HepG2 (cell line): ENCODE measurements at regions not wholly inside any gene's neighbourhood (a gene's known extent, or its start where the extent isn't known, plus 50 kb on each side); places are given as distances from the start of the nearest gene placed in this dataset.

Source experiments
- ATAC-seq: fragments of 200-7000 bp; cut with Tn5 transposase; 3 replicates; pipeline ENCODE4 v1.9.1; 2020; ENCODE audit warnings: mild to moderate bottlenecking, moderate library complexity
- BruUV-seq: library from RNA; stranded (reverse); fragments of 400-500 nt; replicated peaks from 2 replicates; lab custom pipeline; 2021; lab: Mats Ljungman, UMichigan
- CTCF ChIA-PET: fragments of 300-600 bp; formaldehyde crosslinking; extraction: SDS; loops from one replicate; lab custom pipeline; 2021; ENCODE audit warnings: low total read pairs, inconsistent platforms, low intra/inter-chr PET ratio; lab: Yijun Ruan, JAX
- POLR2A ChIA-PET: fragments of 350-600 bp; sonication (Branson Sonifier 250); formaldehyde crosslinking; loops from one replicate; lab custom pipeline; 2020; ENCODE audit warnings: antibody characterized with exemption, inconsistent platforms; lab: Yijun Ruan, JAX
- DNase-seq: peaks from one replicate; pipeline ENCODE4 v3.0.0-alpha.2; 2015; ENCODE audit warnings: low spot score
- FAIRE-seq: peaks from 3 replicates; lab custom pipeline; 2011; peaks lifted over from hg19 to GRCh38; lab: Jason Lieb, UNC
- H2AFZ ChIP-seq: one replicate; pipeline ENCODE4 v1.6.1; 2011; ENCODE audit warnings: low read length, inconsistent platforms
- H3K27ac ChIP-seq: fragments of 300-600 bp; 3 replicates; pipeline ENCODE4 v1.8.0; 2011; ENCODE audit warnings: mixed run types, mild to moderate bottlenecking, mixed read lengths, low read length, inconsistent platforms; ENCODE audit not compliant: insufficient read depth; ENCODE audit errors: extremely low read length
- H3K27me3 ChIP-seq, 2 experiments: fragments of 200-600 bp in 1 of 2; 2 replicates in 1 of 2; 3 replicates in 1 of 2; pipeline versions ENCODE4 v1.6.0 to v1.8.0; 2011; ENCODE audit warnings: low read length in 2 of 2, mild to moderate bottlenecking in 2 of 2, moderate library complexity in 2 of 2, inconsistent platforms in 1 of 2; ENCODE audit not compliant: insufficient read depth in 2 of 2, control insufficient read depth in 1 of 2
- H3K36me3 ChIP-seq, 2 experiments: fragments of 200-600 bp in 1 of 2; replicated peaks in 1 of 2; 2 replicates in 1 of 2; 3 replicates in 1 of 2; pipeline versions ENCODE4 v1.5.1 to v1.8.0; 2011; ENCODE audit warnings: low read length in 2 of 2, inconsistent platforms in 1 of 2; ENCODE audit not compliant: insufficient read depth in 2 of 2, control insufficient read depth in 1 of 2
- H3K4me1 ChIP-seq: 2 replicates; pipeline ENCODE4 v1.5.1; 2012; ENCODE audit warnings: low read length, inconsistent platforms; ENCODE audit not compliant: insufficient read depth
- H3K4me2 ChIP-seq: 2 replicates; pipeline ENCODE4 v1.6.0; 2011; ENCODE audit warnings: low read depth, low read length, inconsistent platforms
- H3K4me3 ChIP-seq, 3 experiments: fragments of 200-600 bp in 1 of 3; sonication (generic), shearing (Covaris generic) in 1 of 3; replicated peaks in 1 of 3; 2 replicates each; pipeline ENCODE4 v1.5.1; 2011 to 2016; ENCODE audit warnings: low read length in 3 of 3, inconsistent platforms in 2 of 3, low read depth in 2 of 3, mild to moderate bottlenecking in 2 of 3, control low read depth in 1 of 3, mixed read lengths in 1 of 3; ENCODE audit not compliant: insufficient read depth in 1 of 3
- H3K79me2 ChIP-seq: one replicate; pipeline ENCODE4 v1.6.1; 2011; ENCODE audit warnings: low read length, inconsistent platforms; ENCODE audit not compliant: insufficient read depth
- H3K9ac ChIP-seq: 2 replicates; pipeline ENCODE4 v1.6.0; 2011; ENCODE audit warnings: mild to moderate bottlenecking, low read depth, low read length, inconsistent platforms; ENCODE audit not compliant: insufficient read depth
- H3K9me3 ChIP-seq: 2 replicates; pipeline ENCODE4 v1.5.1; 2012; ENCODE audit warnings: mild to moderate bottlenecking, low read length
- H4K20me1 ChIP-seq: 2 replicates; pipeline ENCODE4 v1.6.0; 2011; ENCODE audit warnings: inconsistent platforms, mild to moderate bottlenecking, low read length, moderate library complexity; ENCODE audit not compliant: insufficient read depth
- DMAP1 ChIP-seq: IDR thresholded peaks from 2 replicates; pipeline ENCODE4 v1.6.1; 2016
- DNMT1 ChIP-seq: sonication (generic); formaldehyde crosslinking; IDR thresholded peaks from 2 replicates; pipeline ENCODE4 v1.5.1; 2020; ENCODE audit warnings: mild to moderate bottlenecking, missing genetic modification reagents
- JARID2 ChIP-seq: sonication (generic); formaldehyde crosslinking; IDR thresholded peaks from 2 replicates; pipeline ENCODE4 v1.8.1; 2023; ENCODE audit warnings: missing genetic modification reagents, inconsistent platforms; ENCODE audit not compliant: insufficient replicate concordance
- KLF16 ChIP-seq, 2 experiments: sonication (generic) in 1 of 2; formaldehyde crosslinking in 1 of 2; IDR thresholded peaks; 2 replicates each; pipeline versions ENCODE4 v1.6.1 to v1.8.0; 2016 to 2023; ENCODE audit warnings: missing genetic modification reagents in 2 of 2, missing compliant biosample characterization in 1 of 2
- KLF9 ChIP-seq: IDR thresholded peaks from 2 replicates; pipeline ENCODE4 v1.6.1; 2016; ENCODE audit warnings: low read depth
- KMT2B ChIP-seq: IDR thresholded peaks from 2 replicates; pipeline ENCODE4 v1.6.1; 2016; ENCODE audit warnings: missing genetic modification reagents, missing compliant biosample characterization
- MED13 ChIP-seq: sonication (generic); formaldehyde crosslinking; IDR thresholded peaks from 2 replicates; pipeline ENCODE4 v1.5.0; 2020; ENCODE audit warnings: missing genetic modification reagents
- PBX2 ChIP-seq: IDR thresholded peaks from 2 replicates; pipeline ENCODE4 v1.6.1; 2016; ENCODE audit warnings: control low read depth
- TMF1 ChIP-seq: sonication (generic); formaldehyde crosslinking; IDR thresholded peaks from 2 replicates; pipeline ENCODE4 v1.8.1; 2022; ENCODE audit warnings: low read depth, missing genetic modification reagents
- ZBTB7B ChIP-seq: sonication (generic); formaldehyde crosslinking; IDR thresholded peaks from 2 replicates; pipeline ENCODE4 v1.4.0; 2020; ENCODE audit warnings: missing genetic modification reagents
- ZNF207 ChIP-seq: fragments of 450-650 bp; IDR thresholded peaks from 2 replicates; pipeline ENCODE4 v1.6.1; 2016; ENCODE audit warnings: antibody characterized with exemption, borderline replicate concordance
- ZNF513 ChIP-seq: sonication (generic); formaldehyde crosslinking; conservative IDR thresholded peaks from 2 replicates; pipeline ENCODE4 v1.5.0; 2020; ENCODE audit warnings: missing genetic modification reagents
- ZNF549 ChIP-seq: sonication (generic); formaldehyde crosslinking; IDR thresholded peaks from 2 replicates; pipeline ENCODE4 v1.5.0; 2020; ENCODE audit warnings: missing genetic modification reagents
- ZNF564 ChIP-seq: sonication (generic); formaldehyde crosslinking; IDR thresholded peaks from 2 replicates; pipeline ENCODE4 v1.8.1; 2023; ENCODE audit warnings: mild to moderate bottlenecking, missing genetic modification reagents
- ZNF580 ChIP-seq: IDR thresholded peaks from 2 replicates; pipeline ENCODE4 v1.6.1; 2016; ENCODE audit warnings: low read depth, borderline replicate concordance
- ZNF644 ChIP-seq: IDR thresholded peaks from 2 replicates; pipeline ENCODE4 v1.6.1; 2016; ENCODE audit warnings: low read depth
- ZNF773 ChIP-seq: sonication (generic); formaldehyde crosslinking; IDR thresholded peaks from 2 replicates; pipeline ENCODE4 v1.4.0; 2020; ENCODE audit warnings: missing genetic modification reagents, borderline replicate concordance
- WGBS: methylation state at CpG from one replicate; pipeline ENCODE4 v1.1.6; 2017; ENCODE audit warnings: low lambda C conversion rate; 5-methylcytosine and 5-hydroxymethylcytosine counted together
- in situ Hi-C: cut with HindIII; loops from 2 replicates; pipeline ENCODE4 v1.10.0; 2017; ENCODE audit warnings: low pct_unique_long_range_greater_than_20kb; ENCODE audit not compliant: extremely low pct_ligation_motif_present
- intact Hi-C: fragments of 100-400 bp; cut with micrococcal nuclease; formaldehyde crosslinking; loops from one replicate; pipeline ENCODE4 v1.10.0; 2022; ENCODE audit not compliant: unreplicated experiment

- Histone ChIP-seq H3K4me3 (no peak overlapping the region), H2AFZ (no peak overlapping the region), H3K9ac (no peak overlapping the region), H4K20me1 (no peaks in the 10 kb centered on the region), H3K79me2 (no peaks in the 10 kb centered on the region), H3K27me3 (no peaks in the 10 kb centered on the region; a peak in 1 of 5 replicates)
- FAIRE-seq: no peak
- in situ Hi-C loops: no loop called here
- 52% methylated on average over 3 of the region's 3 CpGs for WGBS
- intact Hi-C loops: no loop called here
- POLR2A ChIA-PET: no interaction called here
- DNase-seq: no peak
- no peak for ATAC-seq
- TF ChIP-seq PBX2 (CRISPR knock-in tag): no peak
- TF ChIP-seq TMF1 (CRISPR knock-in tag): no peak
- TF ChIP-seq ZNF773 (CRISPR knock-in tag): no peak
- no peak for TF ChIP-seq KMT2B (CRISPR knock-in tag)
- no peak for TF ChIP-seq ZNF580
- TF ChIP-seq, all 625 proteins: peak for 0
- no peak overlapping the region for H3K4me2 ChIP-seq
- BruUV-seq: no TSS peak
- H3K9me3 ChIP-seq: peaks cover 17% of the 10 kb centered on the region
- CTCF ChIA-PET: no interaction called here
- no peaks in the 10 kb centered on the region for H3K4me1 ChIP-seq
- no peak overlapping the region for H3K27ac ChIP-seq
- H3K36me3 ChIP-seq: no peaks in the 10 kb centered on the region
Observed at GRCh38 chr4:13815231-13815630, 187.7 kb upstream of the BOD1L1 start.

- Histone ChIP-seq H3K4me2 (no peak overlapping the region), H3K27ac (no peak overlapping the region), H2AFZ (no peak overlapping the region), H3K4me3 (no peak overlapping the region), H4K20me1 (no peaks in the 10 kb centered on the region), H3K9ac (no peak overlapping the region), H3K79me2 (no peaks in the 10 kb centered on the region), H3K4me1 (no peaks in the 10 kb centered on the region), H3K9me3 (peaks cover 29% of the 10 kb centered on the region), H3K27me3 (no peaks in the 10 kb centered on the region; a peak in 1 of 5 replicates), H3K36me3 (no peaks in the 10 kb centered on the region)
- in situ Hi-C loops: no loop called here
- ATAC-seq: no peak
- no TSS peak for BruUV-seq
- DNase-seq: no peak
- intact Hi-C loops: no loop called here
- no peak for FAIRE-seq
- CTCF ChIA-PET: no interaction called here
- POLR2A ChIA-PET: no interaction called here
- no peak for TF ChIP-seq ZNF549 (CRISPR knock-in tag)
- TF ChIP-seq ZNF513 (CRISPR knock-in tag): no peak
- no peak for TF ChIP-seq DMAP1
- TF ChIP-seq KLF9 (CRISPR knock-in tag): no peak
- no peak for TF ChIP-seq JARID2 (CRISPR knock-in tag)
- no peak for TF ChIP-seq ZNF644
- no peak for TF ChIP-seq DNMT1 (CRISPR knock-in tag)
- TF ChIP-seq KLF16 (CRISPR knock-in tag; IDR thresholded peaks at IDR 0.05): no peak
- no peak for TF ChIP-seq MED13 (CRISPR knock-in tag)
- TF ChIP-seq ZBTB7B (CRISPR knock-in tag): no peak
- TF ChIP-seq ZNF564 (CRISPR knock-in tag): no peak
- TF ChIP-seq ZNF207: no peak
Observed at GRCh38 chr4:13816472-13816871, 188.9 kb upstream of the BOD1L1 start.
